ENCODE measurements at regions not wholly inside any gene's neighbourhood (a gene's known extent, or its start where the extent isn't known, plus 50 kb on each side); places are given as distances from the start of the nearest gene placed in this dataset.

- Histone ChIP-seq H3K4me1 (ENCODE audit: control insufficient read depth, insufficient read depth, low read length) (peaks cover 6% of the 10 kb centered on the region), H3K36me3 (ENCODE audit: control insufficient read depth, insufficient read depth, low read length) (no peaks in the 10 kb centered on the region), H3K27ac (ENCODE audit: low read depth, low read length) (no peak overlapping the region), H3K4me3 (ENCODE audit: low read length) (no peak overlapping the region), H3K9ac (ENCODE audit: extremely low read depth, low read length, poor library complexity, severe bottlenecking) (no peak overlapping the region), H3K27me3 (ENCODE audit: control insufficient read depth, insufficient read depth, low read length, poor library complexity, severe bottlenecking) (no peaks in the 10 kb centered on the region), H3K9me3 (ENCODE audit: control insufficient read depth, low read length) (no peaks in the 10 kb centered on the region)
- DNase-seq = no peak
- WGBS, 2 experiments (ENCODE audit: insufficient coverage in 1 of 2, insufficient read length in 1 of 2) = 89 to 93% methylated on average over 2 to 3 of the region's 3 CpGs
- peaks cover 8% of the 10 kb centered on the region for H3K4me1 Mint-ChIP-seq
- no peak for TF ChIP-seq CTCF (conservative IDR thresholded peaks at IDR 0.05)
- no peaks in the 10 kb centered on the region for H3K36me3 Mint-ChIP-seq (ENCODE audit: low read depth)
- no peaks in the 10 kb centered on the region for H3K9me3 Mint-ChIP-seq
- H3K27ac Mint-ChIP-seq = no peak overlapping the region
- H3K27me3 Mint-ChIP-seq (ENCODE audit: insufficient read depth) = no peaks in the 10 kb centered on the region
- H3K4me3 Mint-ChIP-seq = no peak overlapping the region
Observed at GRCh38 chr11:128156486-128156885, 430.9 kb downstream of the ETS1 start.

- no peak overlapping the region for H3K27ac Mint-ChIP-seq
- Histone ChIP-seq H3K9me3 (ENCODE audit: control insufficient read depth, low read length) (no peaks in the 10 kb centered on the region), H3K9ac (ENCODE audit: extremely low read depth, low read length, poor library complexity, severe bottlenecking) (no peak overlapping the region), H3K4me1 (ENCODE audit: control insufficient read depth, insufficient read depth, low read length) (peaks cover 6% of the 10 kb centered on the region), H3K27me3 (ENCODE audit: control insufficient read depth, insufficient read depth, low read length, poor library complexity, severe bottlenecking) (no peaks in the 10 kb centered on the region), H3K4me3 (ENCODE audit: low read length) (no peak overlapping the region), H3K36me3 (ENCODE audit: control insufficient read depth, insufficient read depth, low read length) (no peaks in the 10 kb centered on the region), H3K27ac (ENCODE audit: low read depth, low read length) (no peak overlapping the region)
- no peaks in the 10 kb centered on the region for H3K9me3 Mint-ChIP-seq
- peaks cover 11% of the 10 kb centered on the region for H3K4me1 Mint-ChIP-seq
- H3K4me3 Mint-ChIP-seq = no peak overlapping the region
- 94 to 100% methylated on average over 1 to 2 of the region's 2 CpGs for WGBS, 2 experiments (ENCODE audit: insufficient coverage in 1 of 2, insufficient read length in 1 of 2)
- DNase-seq = no peak
- H3K27me3 Mint-ChIP-seq (ENCODE audit: insufficient read depth) = no peaks in the 10 kb centered on the region
- TF ChIP-seq CTCF (conservative IDR thresholded peaks at IDR 0.05) = no peak
- H3K36me3 Mint-ChIP-seq (ENCODE audit: low read depth) = no peaks in the 10 kb centered on the region
Observed at GRCh38 chr11:128155590-128155989, 431.8 kb downstream of the ETS1 start.

GRCh38 chr11:128153697-128154048, 433.7 kb downstream of the ETS1 start:
- Histone ChIP-seq H3K36me3 (ENCODE audit: control insufficient read depth, insufficient read depth, low read length) (no peaks in the 10 kb centered on the region), H3K27ac (ENCODE audit: low read depth, low read length) (no peak overlapping the region), H3K9me3 (ENCODE audit: control insufficient read depth, low read length) (no peaks in the 10 kb centered on the region), H3K4me1 (ENCODE audit: control insufficient read depth, insufficient read depth, low read length) (peaks cover 6% of the 10 kb centered on the region), H3K27me3 (ENCODE audit: control insufficient read depth, insufficient read depth, low read length, poor library complexity, severe bottlenecking) (no peaks in the 10 kb centered on the region), H3K9ac (ENCODE audit: extremely low read depth, low read length, poor library complexity, severe bottlenecking) (no peak overlapping the region), H3K4me3 (ENCODE audit: low read length) (no peak overlapping the region)
- DNase-seq = no peak
- Mint-ChIP-seq H3K27ac (no peak overlapping the region), H3K27me3 (ENCODE audit: insufficient read depth) (no peaks in the 10 kb centered on the region), H3K4me3 (no peak overlapping the region), H3K9me3 (no peaks in the 10 kb centered on the region), H3K4me1 (peaks cover 11% of the 10 kb centered on the region), H3K36me3 (ENCODE audit: low read depth) (no peaks in the 10 kb centered on the region)
- no peak for TF ChIP-seq CTCF (conservative IDR thresholded peaks at IDR 0.05)
- 90% methylated on average over 2 to 4 of the region's 4 CpGs for WGBS, 2 experiments (ENCODE audit: insufficient coverage in 1 of 2, insufficient read length in 1 of 2)
